Neural progenitor cell (in vitro differentiated cells): ENCODE measurements at regions not wholly inside any gene's neighbourhood (a gene's known extent, or its start where the extent isn't known, plus 50 kb on each side); places are given as distances from the start of the nearest gene placed in this dataset.

Experiments used
- DNase-seq: peaks from one replicate; pipeline ENCODE4 v3.0.0-alpha.2; 2016; ENCODE audit warnings: low spot score
- H2AFZ ChIP-seq: fragments of 200-600 bp; sonication (generic); replicated peaks from 2 replicates; pipeline ENCODE4 v1.6.1; 2016; ENCODE audit warnings: antibody characterized with exemption
- H3F3A ChIP-seq: fragments of 200-600 bp; sonication (generic); 2 replicates; pipeline ENCODE4 v1.6.1; 2016; ENCODE audit warnings: antibody characterized with exemption, low read depth
- H3K27ac ChIP-seq: fragments of 200-600 bp; sonication (generic); 2 replicates; pipeline ENCODE4 v1.5.1; 2016; ENCODE audit warnings: mild to moderate bottlenecking
- H3K27me3 ChIP-seq: fragments of 200-600 bp; sonication (generic); 2 replicates; pipeline ENCODE4 v1.6.1; 2016; ENCODE audit warnings: mild to moderate bottlenecking, moderate library complexity
- H3K36me3 ChIP-seq: fragments of 200-600 bp; sonication (generic); 2 replicates; pipeline ENCODE4 v1.5.1; 2016
- H3K4me1 ChIP-seq: fragments of 200-600 bp; sonication (generic); 2 replicates; pipeline ENCODE4 v1.6.1; 2016; ENCODE audit warnings: mixed run types
- H3K4me2 ChIP-seq: fragments of 200-600 bp; sonication (generic); 2 replicates; pipeline ENCODE4 v1.6.1; 2016
- H3K4me3 ChIP-seq: fragments of 200-600 bp; sonication (generic); 2 replicates; pipeline ENCODE4 v1.5.1; 2016
- H3K79me2 ChIP-seq: fragments of 200-600 bp; sonication (generic); 2 replicates; pipeline ENCODE4 v1.6.1; 2016; ENCODE audit warnings: low read depth
- H3K9ac ChIP-seq: fragments of 200-600 bp; sonication (generic); 2 replicates; pipeline ENCODE4 v1.6.1; 2016
- H3K9me3 ChIP-seq: fragments of 200-600 bp; sonication (generic); 2 replicates; pipeline ENCODE4 v1.5.1; 2016; ENCODE audit warnings: low read depth
- H4K20me1 ChIP-seq: fragments of 200-600 bp; sonication (generic); 2 replicates; pipeline ENCODE4 v1.6.1; 2016; ENCODE audit warnings: low read depth
- H3K27ac Mint-ChIP-seq: 3 replicates; pipeline ENCODE4 v1.8.0; 2021; ENCODE audit warnings: mixed read lengths
- H3K27me3 Mint-ChIP-seq: 2 replicates; pipeline ENCODE4 v1.8.0; 2022; ENCODE audit warnings: low read depth, mild to moderate bottlenecking, inconsistent platforms, moderate library complexity, mixed read lengths; ENCODE audit not compliant: insufficient read depth
- H3K36me3 Mint-ChIP-seq: 3 replicates; pipeline ENCODE4 v1.8.0; 2021; ENCODE audit warnings: mixed read lengths
- H3K4me1 Mint-ChIP-seq: 3 replicates; pipeline ENCODE4 v1.8.0; 2021; ENCODE audit warnings: mixed read lengths
- H3K4me3 Mint-ChIP-seq: 3 replicates; pipeline ENCODE4 v1.8.0; 2021; ENCODE audit warnings: mild to moderate bottlenecking, moderate library complexity, mixed read lengths
- H3K9me3 Mint-ChIP-seq: 3 replicates; pipeline ENCODE4 v1.8.0; 2020; ENCODE audit warnings: mixed read lengths
- EZH2 ChIP-seq: fragments of 200-600 bp; sonication (generic); IDR thresholded peaks from 2 replicates; pipeline ENCODE4 v1.6.1; 2017; ENCODE audit warnings: antibody characterized with exemption, mild to moderate bottlenecking, moderate library complexity
- EZH2phosphoT487 ChIP-seq: fragments of 200-600 bp; sonication (generic); IDR thresholded peaks from 2 replicates; pipeline ENCODE4 v1.6.1; 2017; ENCODE audit warnings: antibody characterized with exemption
- TF ChIP-seq, protein P1 (sequence below): fragments of 200-600 bp; sonication (generic); IDR thresholded peaks from 2 replicates; pipeline ENCODE4 v1.5.1; 2017; ENCODE audit warnings: antibody characterized with exemption, mild to moderate bottlenecking

DNA sequence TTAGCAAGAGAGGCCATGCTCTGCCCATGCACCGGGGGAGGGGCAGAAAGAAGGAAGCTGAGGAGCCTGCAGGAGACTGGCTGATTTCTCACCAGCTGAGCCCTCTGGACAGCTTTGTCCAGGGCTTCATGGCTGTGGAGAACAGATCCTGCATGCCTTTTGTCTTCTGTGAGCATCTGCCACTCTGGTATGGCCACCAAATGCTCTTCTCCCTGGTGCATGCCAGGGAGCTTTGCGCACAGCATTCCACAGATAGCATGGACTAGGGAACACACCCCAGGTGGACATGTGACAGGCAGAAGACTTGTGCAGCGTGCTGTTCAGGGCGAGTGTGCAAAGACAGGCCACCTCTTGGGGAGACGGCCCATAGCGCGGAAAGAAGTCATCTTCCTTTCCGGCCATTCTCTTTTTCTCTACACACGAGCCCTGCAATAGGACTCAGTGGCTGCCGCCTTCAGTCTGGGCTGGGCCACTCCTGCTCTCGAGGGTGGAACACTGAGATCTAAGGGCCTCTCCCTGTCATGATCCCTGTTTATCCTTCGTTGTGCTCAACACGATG is 56.7 kb downstream of the GADD45G start:
- peak overlapping the region; percentile 63 for H3K4me2 ChIP-seq
- no peaks in the 10 kb centered on the region for H3K36me3 ChIP-seq
- H3K27ac ChIP-seq: no peak overlapping the region
- TF ChIP-seq EZH2 (no peak), EZH2phosphoT487 (no peak)
- TF ChIP-seq, protein P1, sequence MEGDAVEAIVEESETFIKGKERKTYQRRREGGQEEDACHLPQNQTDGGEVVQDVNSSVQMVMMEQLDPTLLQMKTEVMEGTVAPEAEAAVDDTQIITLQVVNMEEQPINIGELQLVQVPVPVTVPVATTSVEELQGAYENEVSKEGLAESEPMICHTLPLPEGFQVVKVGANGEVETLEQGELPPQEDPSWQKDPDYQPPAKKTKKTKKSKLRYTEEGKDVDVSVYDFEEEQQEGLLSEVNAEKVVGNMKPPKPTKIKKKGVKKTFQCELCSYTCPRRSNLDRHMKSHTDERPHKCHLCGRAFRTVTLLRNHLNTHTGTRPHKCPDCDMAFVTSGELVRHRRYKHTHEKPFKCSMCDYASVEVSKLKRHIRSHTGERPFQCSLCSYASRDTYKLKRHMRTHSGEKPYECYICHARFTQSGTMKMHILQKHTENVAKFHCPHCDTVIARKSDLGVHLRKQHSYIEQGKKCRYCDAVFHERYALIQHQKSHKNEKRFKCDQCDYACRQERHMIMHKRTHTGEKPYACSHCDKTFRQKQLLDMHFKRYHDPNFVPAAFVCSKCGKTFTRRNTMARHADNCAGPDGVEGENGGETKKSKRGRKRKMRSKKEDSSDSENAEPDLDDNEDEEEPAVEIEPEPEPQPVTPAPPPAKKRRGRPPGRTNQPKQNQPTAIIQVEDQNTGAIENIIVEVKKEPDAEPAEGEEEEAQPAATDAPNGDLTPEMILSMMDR: no peak
- no peak overlapping the region for H3K9ac ChIP-seq
- peaks cover 27% of the 10 kb centered on the region for H3K4me1 ChIP-seq
- Mint-ChIP-seq H3K9me3 (no peaks in the 10 kb centered on the region), H3K36me3 (no peaks in the 10 kb centered on the region), H3K27ac (peak overlapping the region; percentile 74), H3K4me1 (peaks cover 57% of the 10 kb centered on the region), H3K27me3 (peaks cover 12% of the 10 kb centered on the region), H3K4me3 (peak overlapping the region; percentile 62)
- H2AFZ ChIP-seq: peak overlapping the region; percentile 95
- H3K27me3 ChIP-seq: no peaks in the 10 kb centered on the region
- H3K9me3 ChIP-seq: no peaks in the 10 kb centered on the region
- no peaks in the 10 kb centered on the region for H3K79me2 ChIP-seq
- no peaks in the 10 kb centered on the region for H4K20me1 ChIP-seq
- DNase-seq: no peak
- H3K4me3 ChIP-seq: no peak overlapping the region
- H3F3A ChIP-seq: peaks cover 9% of the 10 kb centered on the region

DNA sequence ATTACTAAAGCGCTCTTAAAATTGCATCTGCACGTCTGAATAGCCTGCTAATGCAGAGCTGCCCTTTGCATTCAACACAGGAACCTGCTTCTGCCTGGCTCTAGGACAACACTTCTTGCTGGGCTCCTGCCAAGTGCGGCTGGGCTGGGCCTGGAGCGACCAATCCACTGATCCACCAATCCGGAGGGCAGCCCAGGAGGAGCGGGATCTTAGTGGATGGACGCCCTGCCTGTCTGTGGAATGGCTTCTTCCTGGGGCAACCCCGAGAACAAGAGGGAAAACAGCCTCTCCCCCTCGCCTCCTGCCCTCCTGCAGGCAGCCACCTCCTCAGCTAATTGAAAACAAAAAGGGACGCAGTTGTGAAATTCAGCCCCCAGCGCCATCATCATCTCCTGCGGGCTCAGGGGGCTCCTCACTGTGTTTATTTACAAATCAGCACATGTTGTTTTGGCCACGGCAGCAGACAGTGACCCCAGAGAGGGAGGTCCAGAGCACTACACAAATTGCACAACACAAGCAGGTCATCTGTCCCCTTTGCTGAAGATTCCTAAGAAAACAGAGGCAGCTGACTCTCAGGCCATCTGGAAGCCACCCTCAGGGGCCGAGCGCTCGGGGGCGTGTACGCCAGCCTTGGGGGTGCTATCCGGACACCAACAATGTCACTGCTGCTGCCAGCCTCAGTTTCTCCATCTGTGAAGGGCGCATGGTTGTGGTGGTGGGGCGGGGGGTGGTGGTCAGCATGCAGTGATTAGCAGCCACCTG is 57.3 kb downstream of the GADD45G start:
- Mint-ChIP-seq H3K4me3 (peak overlapping the region; percentile 62), H3K27me3 (peaks cover 9% of the 10 kb centered on the region), H3K36me3 (no peaks in the 10 kb centered on the region), H3K9me3 (no peaks in the 10 kb centered on the region), H3K27ac (peak overlapping the region; percentile 74), H3K4me1 (peaks cover 50% of the 10 kb centered on the region)
- Histone ChIP-seq H2AFZ (peak overlapping the region; percentile 95), H3K36me3 (no peaks in the 10 kb centered on the region), H3K4me3 (peak overlapping the region; percentile 15), H4K20me1 (no peaks in the 10 kb centered on the region), H3K27me3 (no peaks in the 10 kb centered on the region), H3K4me1 (peaks cover 27% of the 10 kb centered on the region), H3K27ac (no peak overlapping the region), H3K9me3 (no peaks in the 10 kb centered on the region), H3K79me2 (no peaks in the 10 kb centered on the region), H3K4me2 (peak overlapping the region; percentile 63), H3F3A (peaks cover 9% of the 10 kb centered on the region), H3K9ac (no peak overlapping the region)
- TF ChIP-seq EZH2phosphoT487 (no peak), EZH2 (no peak)
- TF ChIP-seq, protein P1: no peak
- DNase-seq: peak; percentile 91

DNA sequence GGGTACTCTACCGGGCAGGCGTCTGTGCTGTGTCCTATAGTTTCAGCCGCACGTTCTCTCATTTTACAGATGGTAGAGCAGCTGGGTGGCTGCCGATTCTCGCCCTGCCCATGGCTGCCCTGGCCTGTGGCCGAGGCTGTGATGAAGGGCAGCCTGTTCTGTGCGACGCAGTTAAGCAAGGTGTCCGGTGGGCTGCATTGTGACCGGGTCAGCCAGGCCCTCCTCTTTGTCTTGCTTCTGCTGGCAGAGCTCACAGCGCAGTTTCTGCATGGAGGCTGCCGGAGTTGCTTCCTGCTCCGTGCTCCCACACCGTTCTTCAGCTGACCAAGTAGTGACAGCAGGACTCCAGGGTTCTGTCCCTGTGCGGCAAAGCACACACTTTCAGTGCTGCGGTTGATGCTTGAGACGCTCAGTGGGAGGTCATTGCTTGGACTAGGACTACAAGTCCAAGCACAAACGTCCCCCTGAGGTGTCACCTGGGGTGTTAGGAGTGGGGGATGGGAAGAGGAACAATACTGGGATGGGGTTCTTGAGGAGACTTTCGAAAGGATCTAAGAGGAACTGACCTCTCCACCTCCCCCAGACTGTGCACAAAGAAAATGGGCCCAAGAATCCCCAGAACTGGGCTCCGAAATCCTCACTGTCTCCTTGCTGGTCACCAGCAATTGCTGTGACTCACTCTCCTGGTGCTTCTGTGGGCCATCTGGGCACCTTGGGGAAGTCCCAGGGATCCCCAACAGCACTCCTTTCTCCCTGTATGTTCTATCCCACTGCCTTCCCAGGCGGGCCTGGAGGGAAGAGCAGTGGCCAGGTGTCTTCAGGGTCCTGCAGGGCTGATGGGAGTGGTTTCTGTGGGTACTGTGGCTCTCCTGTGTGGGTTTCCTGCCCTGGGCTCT is 58.2 kb downstream of the GADD45G start:
- Mint-ChIP-seq H3K4me1 (peaks cover 48% of the 10 kb centered on the region), H3K4me3 (peak overlapping the region; percentile 58), H3K27ac (peak overlapping the region; percentile 51), H3K27me3 (peaks cover 9% of the 10 kb centered on the region), H3K9me3 (no peaks in the 10 kb centered on the region), H3K36me3 (no peaks in the 10 kb centered on the region)
- H3F3A ChIP-seq: peaks cover 9% of the 10 kb centered on the region
- H3K4me3 ChIP-seq: no peak overlapping the region
- no peaks in the 10 kb centered on the region for H3K36me3 ChIP-seq
- no peak overlapping the region for H3K9ac ChIP-seq
- H3K27ac ChIP-seq: no peak overlapping the region
- H3K9me3 ChIP-seq: no peaks in the 10 kb centered on the region
- H2AFZ ChIP-seq: peak overlapping the region; percentile 95
- H4K20me1 ChIP-seq: no peaks in the 10 kb centered on the region
- peaks cover 19% of the 10 kb centered on the region for H3K4me1 ChIP-seq
- H3K4me2 ChIP-seq: peak overlapping the region; percentile 63
- no peaks in the 10 kb centered on the region for H3K27me3 ChIP-seq
- no peak for TF ChIP-seq EZH2
- TF ChIP-seq, protein P1: no peak
- H3K79me2 ChIP-seq: no peaks in the 10 kb centered on the region
- no peak for DNase-seq
